Nephron progenitor cell (in vitro differentiated cells): ENCODE measurements at regions not wholly inside any gene's neighbourhood (a gene's known extent, or its start where the extent isn't known, plus 50 kb on each side); places are given as distances from the start of the nearest gene placed in this dataset.
A peak's percentile ranks its signal among the peaks of the same experiment; 100 is the strongest.

ENCODE experiments used
- DNase-seq: peaks from one replicate; pipeline ENCODE4 v3.0.0; 2021
- H3K27ac Mint-ChIP-seq: 2 replicates; pipeline ENCODE4 v1.8.0; 2021; ENCODE audit warnings: mild to moderate bottlenecking, moderate library complexity, mixed read lengths
- H3K27me3 Mint-ChIP-seq: 2 replicates; pipeline ENCODE4 v1.8.0; 2021; ENCODE audit warnings: mild to moderate bottlenecking, low read depth, mixed read lengths; ENCODE audit not compliant: poor library complexity
- H3K36me3 Mint-ChIP-seq: 2 replicates; pipeline ENCODE4 v1.8.0; 2021; ENCODE audit warnings: low read depth, mixed read lengths
- H3K4me1 Mint-ChIP-seq: 2 replicates; pipeline ENCODE4 v1.8.0; 2021; ENCODE audit warnings: mixed read lengths
- H3K4me3 Mint-ChIP-seq: 2 replicates; pipeline ENCODE4 v1.8.0; 2021; ENCODE audit warnings: mild to moderate bottlenecking, moderate library complexity, mixed read lengths
- H3K9me3 Mint-ChIP-seq: 2 replicates; pipeline ENCODE4 v1.8.0; 2021; ENCODE audit warnings: mild to moderate bottlenecking, moderate library complexity, mixed read lengths
- TF ChIP-seq, protein P1 (sequence below): fragments of 200-600 bp; sonication (generic); IDR thresholded peaks from 2 replicates; pipeline ENCODE4 v1.5.0; 2021; ENCODE audit warnings: antibody characterized with exemption

DNA sequence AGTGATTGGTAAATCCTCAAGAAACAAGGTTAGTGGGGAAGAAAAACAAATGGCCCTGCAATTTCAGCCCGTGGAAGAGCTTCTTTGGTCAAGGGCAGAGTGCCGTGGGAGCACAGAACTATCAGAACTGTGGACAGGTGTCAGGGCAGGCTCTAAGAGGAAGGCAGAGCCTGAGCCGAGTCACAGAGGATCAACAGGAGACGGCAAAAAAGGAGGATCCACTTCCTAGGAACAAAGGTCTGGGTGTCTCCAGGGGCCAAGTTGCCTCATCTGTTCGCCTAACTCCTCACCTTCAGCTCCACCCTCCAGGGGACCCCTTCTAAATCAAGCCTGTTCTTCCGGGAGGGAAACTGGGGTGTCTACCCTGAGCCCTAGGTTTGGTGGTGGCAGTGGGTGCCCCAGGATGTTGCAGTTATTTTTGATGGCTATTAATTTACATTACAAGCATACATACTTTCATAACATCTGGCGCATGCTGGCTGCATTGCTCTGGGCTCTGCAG, 88.0 kb downstream of the FEM1C start:
- peaks cover 7% of the 10 kb centered on the region for H3K27me3 Mint-ChIP-seq
- TF ChIP-seq, protein P1, sequence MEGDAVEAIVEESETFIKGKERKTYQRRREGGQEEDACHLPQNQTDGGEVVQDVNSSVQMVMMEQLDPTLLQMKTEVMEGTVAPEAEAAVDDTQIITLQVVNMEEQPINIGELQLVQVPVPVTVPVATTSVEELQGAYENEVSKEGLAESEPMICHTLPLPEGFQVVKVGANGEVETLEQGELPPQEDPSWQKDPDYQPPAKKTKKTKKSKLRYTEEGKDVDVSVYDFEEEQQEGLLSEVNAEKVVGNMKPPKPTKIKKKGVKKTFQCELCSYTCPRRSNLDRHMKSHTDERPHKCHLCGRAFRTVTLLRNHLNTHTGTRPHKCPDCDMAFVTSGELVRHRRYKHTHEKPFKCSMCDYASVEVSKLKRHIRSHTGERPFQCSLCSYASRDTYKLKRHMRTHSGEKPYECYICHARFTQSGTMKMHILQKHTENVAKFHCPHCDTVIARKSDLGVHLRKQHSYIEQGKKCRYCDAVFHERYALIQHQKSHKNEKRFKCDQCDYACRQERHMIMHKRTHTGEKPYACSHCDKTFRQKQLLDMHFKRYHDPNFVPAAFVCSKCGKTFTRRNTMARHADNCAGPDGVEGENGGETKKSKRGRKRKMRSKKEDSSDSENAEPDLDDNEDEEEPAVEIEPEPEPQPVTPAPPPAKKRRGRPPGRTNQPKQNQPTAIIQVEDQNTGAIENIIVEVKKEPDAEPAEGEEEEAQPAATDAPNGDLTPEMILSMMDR: no peak
- no peaks in the 10 kb centered on the region for H3K9me3 Mint-ChIP-seq
- no peak for DNase-seq
- no peak overlapping the region for H3K4me3 Mint-ChIP-seq
- H3K27ac Mint-ChIP-seq: no peak overlapping the region
- H3K36me3 Mint-ChIP-seq: no peaks in the 10 kb centered on the region
- peaks cover 6% of the 10 kb centered on the region for H3K4me1 Mint-ChIP-seq

DNA sequence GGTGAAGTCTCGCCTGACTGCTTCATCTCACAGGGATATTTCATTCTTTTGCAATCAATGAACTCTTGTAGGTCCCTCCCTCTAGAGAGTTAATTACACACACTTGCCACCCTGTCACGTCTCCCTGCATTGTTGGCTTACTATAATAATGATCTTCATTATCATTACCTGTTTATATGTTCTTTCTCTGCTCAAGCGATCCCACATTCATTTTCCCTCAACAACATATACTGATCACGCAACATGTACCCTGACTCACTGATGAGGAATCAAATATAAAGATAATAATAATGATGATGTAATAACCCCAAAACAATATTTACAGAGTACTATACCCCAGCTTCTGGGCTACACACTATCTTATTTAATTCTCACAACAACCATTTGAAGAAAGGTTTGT, 88.5 kb downstream of the FEM1C start:
- H3K27me3 Mint-ChIP-seq: peaks cover 7% of the 10 kb centered on the region
- no peaks in the 10 kb centered on the region for H3K36me3 Mint-ChIP-seq
- H3K9me3 Mint-ChIP-seq: no peaks in the 10 kb centered on the region
- H3K27ac Mint-ChIP-seq: no peak overlapping the region
- H3K4me3 Mint-ChIP-seq: no peak overlapping the region
- H3K4me1 Mint-ChIP-seq: peaks cover 10% of the 10 kb centered on the region
- no peak for DNase-seq
- TF ChIP-seq, protein P1: no peak

DNA sequence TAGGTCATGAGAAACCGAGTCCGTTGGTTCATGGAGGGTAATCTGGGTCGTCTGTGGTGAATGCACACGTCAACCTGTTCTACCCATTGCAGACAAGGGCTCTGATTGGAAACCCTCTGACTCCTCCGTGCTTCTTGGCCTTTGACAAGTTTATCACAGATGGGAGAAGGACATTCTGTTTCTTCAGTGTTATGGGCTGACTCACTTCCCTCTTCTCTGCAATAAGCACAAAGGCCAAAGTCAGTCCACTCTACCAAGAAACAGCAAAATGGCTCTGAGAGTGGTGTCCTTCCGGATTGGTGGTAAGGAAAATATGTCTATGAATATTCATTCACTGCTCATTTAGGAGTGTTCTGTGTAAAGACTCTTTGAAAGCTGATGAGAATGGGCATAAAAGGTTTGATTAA, 89.3 kb downstream of the FEM1C start:
- Mint-ChIP-seq H3K9me3 (no peaks in the 10 kb centered on the region), H3K4me3 (no peak overlapping the region), H3K27me3 (peaks cover 7% of the 10 kb centered on the region), H3K36me3 (no peaks in the 10 kb centered on the region), H3K4me1 (peaks cover 16% of the 10 kb centered on the region), H3K27ac (no peak overlapping the region)
- DNase-seq: no peak
- TF ChIP-seq, protein P1: no peak

DNA sequence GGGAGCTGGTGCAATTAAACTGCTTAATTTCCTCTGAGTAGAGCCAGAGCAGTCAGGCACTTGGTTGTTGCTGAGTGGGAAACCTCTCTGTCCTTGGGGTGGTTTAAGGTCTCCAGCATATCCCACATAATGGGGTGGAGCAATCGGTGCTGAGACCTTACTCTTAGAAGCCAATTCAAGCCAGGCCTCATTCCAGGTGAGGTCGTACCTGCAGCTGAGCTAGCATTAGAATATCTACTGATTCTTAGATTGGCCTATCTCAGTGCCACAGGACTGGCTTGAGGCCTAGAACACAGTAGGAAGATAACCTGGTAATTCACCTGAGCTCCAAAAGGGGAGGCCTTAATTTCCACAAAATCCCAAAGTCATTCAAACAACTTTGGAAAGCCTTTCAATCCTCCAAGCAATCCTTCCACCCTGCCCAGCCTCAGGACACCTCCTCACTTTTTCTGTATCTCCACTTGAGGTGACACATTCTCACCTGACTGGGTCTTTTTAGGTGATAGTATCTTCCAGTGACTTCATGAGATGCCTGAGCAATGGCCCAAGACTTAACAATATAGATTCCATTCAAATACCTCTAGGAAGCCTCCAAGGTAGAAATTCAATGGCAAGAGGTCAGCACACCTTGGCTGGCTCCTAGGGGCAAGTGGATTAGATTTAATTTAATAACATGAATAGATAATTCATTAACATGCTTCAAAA, 91.0 kb downstream of the FEM1C start:
- Mint-ChIP-seq H3K36me3 (no peaks in the 10 kb centered on the region), H3K27me3 (peaks cover 7% of the 10 kb centered on the region), H3K27ac (no peak overlapping the region), H3K4me3 (no peak overlapping the region), H3K4me1 (peaks cover 17% of the 10 kb centered on the region), H3K9me3 (no peaks in the 10 kb centered on the region)
- DNase-seq: no peak
- TF ChIP-seq, protein P1: no peak

DNA sequence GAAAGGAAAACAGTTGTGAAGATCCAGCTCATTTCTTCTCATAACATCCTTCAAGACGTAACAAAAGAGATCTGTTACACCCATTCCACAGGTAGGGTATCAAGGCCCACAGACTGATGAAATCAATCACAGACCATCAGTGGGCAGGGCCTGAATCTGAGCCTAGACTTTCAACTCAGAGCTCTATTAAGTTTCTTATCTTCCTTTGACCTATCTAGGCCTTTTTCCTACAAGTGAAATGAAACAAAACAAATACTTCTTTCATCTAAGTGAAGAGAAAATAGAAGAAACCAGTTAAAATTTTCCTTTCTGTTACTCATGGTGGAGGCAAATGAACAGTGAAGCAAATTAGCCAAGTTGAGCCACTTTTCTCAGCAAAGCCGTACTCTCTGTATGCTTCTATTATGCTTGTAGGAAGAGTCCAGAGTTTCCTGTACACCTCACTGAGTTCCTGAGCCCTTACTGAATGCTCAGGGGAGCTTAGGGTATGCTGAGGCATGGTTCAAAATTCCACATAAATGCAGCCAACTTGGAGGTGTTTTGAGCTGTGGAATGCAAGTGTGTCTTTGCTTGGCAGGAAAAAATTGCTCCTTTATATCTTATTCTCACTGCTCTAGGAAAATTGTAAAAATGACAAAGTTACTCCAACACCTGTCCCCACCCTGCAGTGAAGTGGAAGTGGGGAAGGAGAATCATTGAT, 91.9 kb downstream of the FEM1C start:
- Mint-ChIP-seq H3K27me3 (peaks cover 7% of the 10 kb centered on the region), H3K27ac (peak overlapping the region; percentile 18), H3K9me3 (no peaks in the 10 kb centered on the region), H3K4me1 (peaks cover 17% of the 10 kb centered on the region), H3K36me3 (no peaks in the 10 kb centered on the region), H3K4me3 (no peak overlapping the region)
- TF ChIP-seq, protein P1: no peak
- DNase-seq: no peak
